ENCODE measurements at regions not wholly inside any gene's neighbourhood (a gene's known extent, or its start where the extent isn't known, plus 50 kb on each side); places are given as distances from the start of the nearest gene placed in this dataset.

GRCh38 chr11:43547889-43548381, 132.6 kb upstream of the HSD17B12 start:
- WGBS, 2 experiments (ENCODE audit: insufficient coverage in 1 of 2, insufficient read length in 1 of 2): 42 to 64% methylated on average over 18 to 47 of the region's 51 CpGs
- TF ChIP-seq CTCF (conservative IDR thresholded peaks at IDR 0.05): no peak
- Histone ChIP-seq H3K9ac (ENCODE audit: extremely low read depth, low read length, poor library complexity, severe bottlenecking) (no peak overlapping the region), H3K27me3 (ENCODE audit: control insufficient read depth, insufficient read depth, low read length, poor library complexity, severe bottlenecking) (peaks cover 36% of the 10 kb centered on the region), H3K4me3 (ENCODE audit: low read length) (no peak overlapping the region), H3K36me3 (ENCODE audit: control insufficient read depth, insufficient read depth, low read length) (no peaks in the 10 kb centered on the region), H3K4me1 (ENCODE audit: control insufficient read depth, insufficient read depth, low read length) (no peaks in the 10 kb centered on the region), H3K9me3 (ENCODE audit: control insufficient read depth, low read length) (no peaks in the 10 kb centered on the region), H3K27ac (ENCODE audit: low read depth, low read length) (no peak overlapping the region)
- Mint-ChIP-seq H3K27me3 (ENCODE audit: insufficient read depth) (peaks cover 71% of the 10 kb centered on the region), H3K27ac (no peak overlapping the region), H3K4me3 (peak overlapping the region; percentile 26), H3K36me3 (ENCODE audit: low read depth) (no peaks in the 10 kb centered on the region), H3K4me1 (peaks cover 4% of the 10 kb centered on the region), H3K9me3 (no peaks in the 10 kb centered on the region)
- peak; percentile 69 for DNase-seq

GRCh38 chr11:43548916-43549315, 131.6 kb upstream of the HSD17B12 start:
- Histone ChIP-seq H3K27me3 (ENCODE audit: control insufficient read depth, insufficient read depth, low read length, poor library complexity, severe bottlenecking) (peaks cover 36% of the 10 kb centered on the region), H3K9ac (ENCODE audit: extremely low read depth, low read length, poor library complexity, severe bottlenecking) (no peak overlapping the region), H3K4me1 (ENCODE audit: control insufficient read depth, insufficient read depth, low read length) (peaks cover 2% of the 10 kb centered on the region), H3K9me3 (ENCODE audit: control insufficient read depth, low read length) (no peaks in the 10 kb centered on the region), H3K4me3 (ENCODE audit: low read length) (no peak overlapping the region), H3K27ac (ENCODE audit: low read depth, low read length) (no peak overlapping the region), H3K36me3 (ENCODE audit: control insufficient read depth, insufficient read depth, low read length) (no peaks in the 10 kb centered on the region)
- no peak overlapping the region for H3K27ac Mint-ChIP-seq
- WGBS, 2 experiments (ENCODE audit: insufficient coverage in 1 of 2, insufficient read length in 1 of 2): 75 to 88% methylated on average over 2 to 4 of the region's 4 CpGs
- H3K9me3 Mint-ChIP-seq: no peaks in the 10 kb centered on the region
- peaks cover 72% of the 10 kb centered on the region for H3K27me3 Mint-ChIP-seq (ENCODE audit: insufficient read depth)
- peaks cover 4% of the 10 kb centered on the region for H3K4me1 Mint-ChIP-seq
- no peak for TF ChIP-seq CTCF (conservative IDR thresholded peaks at IDR 0.05)
- DNase-seq: no peak
- H3K4me3 Mint-ChIP-seq: no peak overlapping the region
- no peaks in the 10 kb centered on the region for H3K36me3 Mint-ChIP-seq (ENCODE audit: low read depth)

DNA sequence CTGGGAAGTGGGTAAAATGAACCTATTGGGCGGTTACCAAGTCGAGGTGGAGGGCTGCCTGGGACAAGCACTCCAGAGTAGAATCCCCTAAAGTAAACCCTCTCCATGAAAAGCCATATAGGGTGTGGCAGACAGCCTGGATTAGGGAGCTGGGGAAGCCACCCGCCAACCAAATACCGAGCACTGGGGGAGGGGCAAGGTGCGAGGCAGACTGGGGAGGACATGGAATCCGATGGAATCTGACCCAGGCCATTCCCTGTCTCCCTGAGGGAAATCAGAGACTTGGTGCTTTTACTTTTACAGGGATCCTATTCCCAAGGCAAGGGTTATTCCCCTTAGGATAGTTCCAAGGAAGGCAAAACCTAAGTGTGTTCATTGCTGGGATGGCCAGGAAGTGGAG, 130.9 kb upstream of the HSD17B12 start:
- Histone ChIP-seq H3K36me3 (ENCODE audit: control insufficient read depth, insufficient read depth, low read length) (no peaks in the 10 kb centered on the region), H3K4me3 (ENCODE audit: low read length) (no peak overlapping the region)

More for the DNA sequence above, 130.9 kb upstream of the HSD17B12 start:
- no peaks in the 10 kb centered on the region for H3K9me3 Mint-ChIP-seq
- H3K4me1 Mint-ChIP-seq: peaks cover 4% of the 10 kb centered on the region
- H3K4me1 ChIP-seq (ENCODE audit: control insufficient read depth, insufficient read depth, low read length): peaks cover 7% of the 10 kb centered on the region
- no peak overlapping the region for H3K27ac ChIP-seq (ENCODE audit: low read depth, low read length)
- TF ChIP-seq CTCF (conservative IDR thresholded peaks at IDR 0.05): no peak
- peaks cover 74% of the 10 kb centered on the region for H3K27me3 Mint-ChIP-seq (ENCODE audit: insufficient read depth)
- H3K27me3 ChIP-seq (ENCODE audit: control insufficient read depth, insufficient read depth, low read length, poor library complexity, severe bottlenecking): peaks cover 36% of the 10 kb centered on the region
- no peak overlapping the region for H3K4me3 Mint-ChIP-seq
- H3K36me3 Mint-ChIP-seq (ENCODE audit: low read depth): no peaks in the 10 kb centered on the region
- no peak overlapping the region for H3K27ac Mint-ChIP-seq
- no peak overlapping the region for H3K9ac ChIP-seq (ENCODE audit: extremely low read depth, low read length, poor library complexity, severe bottlenecking)
- DNase-seq: peak; percentile 64
- 57 to 68% methylated on average over 3 to 6 of the region's 6 CpGs for WGBS, 2 experiments (ENCODE audit: insufficient coverage in 1 of 2, insufficient read length in 1 of 2)
- no peaks in the 10 kb centered on the region for H3K9me3 ChIP-seq (ENCODE audit: control insufficient read depth, low read length)

Data from endodermal cell (in vitro differentiated cells).